KBM-7 (cell line): ENCODE measurements at regions not wholly inside any gene's neighbourhood (a gene's known extent, or its start where the extent isn't known, plus 50 kb on each side); places are given as distances from the start of the nearest gene placed in this dataset.

ENCODE experiments used
- DNase-seq: peaks from one replicate; pipeline ENCODE4 v3.0.0-alpha.2; 2015
- in situ Hi-C: fragments of 300-500 bp; cut with MboI; formaldehyde crosslinking; loops from 2 replicates; pipeline ENCODE4 v1.14.3; 2020; ENCODE audit warnings: low sequenced_read_pairs, low pct_unique_long_range_greater_than_20kb, mixed read lengths

DNA sequence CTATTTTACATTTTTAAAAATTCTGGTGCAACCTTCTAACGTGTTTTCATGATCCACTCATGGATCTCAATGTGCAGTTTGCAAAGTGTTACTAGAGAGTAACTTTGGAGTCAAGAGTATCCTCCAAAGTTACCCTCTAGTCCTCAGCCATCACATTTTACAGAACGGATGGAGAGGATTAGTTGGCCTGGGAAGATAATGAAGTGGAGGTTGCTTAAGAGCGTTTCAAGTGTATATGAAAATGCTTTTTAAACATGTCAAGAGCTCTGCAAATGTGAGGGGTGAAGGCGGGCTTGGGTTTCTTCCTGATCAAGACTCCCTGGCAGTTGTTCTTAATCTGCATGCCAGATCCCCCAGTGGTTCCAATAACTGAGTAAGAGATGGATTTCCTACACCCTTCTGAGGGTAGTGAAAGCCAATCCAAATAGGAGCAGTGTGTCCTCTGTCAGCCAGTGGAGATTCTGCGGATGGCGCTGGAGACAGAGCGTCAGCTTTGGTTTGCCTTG lies 299.4 kb upstream of the NPVF start:
- in situ Hi-C loops, result no loop called here
- no peak for DNase-seq

DNA sequence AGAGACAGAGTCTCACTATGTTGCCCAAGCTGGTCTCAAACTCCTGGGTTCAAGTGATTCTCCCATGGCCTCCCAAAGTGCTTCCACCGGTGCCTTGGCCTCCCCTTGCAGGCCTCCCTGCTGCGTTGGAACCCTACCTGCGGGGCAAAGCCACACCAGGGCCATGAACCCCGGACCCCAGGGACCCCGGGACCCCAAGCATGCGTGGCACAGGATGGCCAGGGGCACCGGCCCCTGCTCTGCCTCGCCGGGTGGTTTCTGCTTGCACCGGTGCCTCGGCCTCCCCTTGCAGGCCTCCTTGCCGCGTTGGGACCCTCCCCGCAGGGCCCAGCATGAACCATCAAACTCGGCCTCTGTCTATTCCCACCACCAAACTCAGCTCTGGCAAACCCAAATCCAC lies 301.0 kb upstream of the NPVF start:
- DNase-seq, result no peak
- in situ Hi-C loops, result no loop called here

DNA sequence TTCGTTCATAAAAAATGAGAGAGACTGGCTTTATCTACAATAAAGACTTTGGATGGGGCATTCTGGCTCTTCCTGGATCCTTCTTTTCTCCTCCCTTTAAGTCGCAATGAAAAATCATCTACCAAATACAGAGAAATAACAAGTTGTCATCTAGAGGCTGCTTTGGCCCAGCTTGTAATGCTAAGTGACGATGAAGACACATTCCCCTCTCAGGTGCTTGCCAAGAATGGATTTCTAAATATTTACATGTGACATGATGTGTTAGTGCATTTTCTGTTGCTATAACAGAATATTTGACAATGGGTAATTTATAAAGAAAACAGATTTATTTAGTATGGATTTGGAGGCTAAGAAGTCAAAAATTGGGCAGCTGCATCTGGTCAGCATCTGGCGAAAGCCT lies 308.6 kb upstream of the NPVF start:
- in situ Hi-C loops, result no loop called here
- DNase-seq, result no peak

DNA sequence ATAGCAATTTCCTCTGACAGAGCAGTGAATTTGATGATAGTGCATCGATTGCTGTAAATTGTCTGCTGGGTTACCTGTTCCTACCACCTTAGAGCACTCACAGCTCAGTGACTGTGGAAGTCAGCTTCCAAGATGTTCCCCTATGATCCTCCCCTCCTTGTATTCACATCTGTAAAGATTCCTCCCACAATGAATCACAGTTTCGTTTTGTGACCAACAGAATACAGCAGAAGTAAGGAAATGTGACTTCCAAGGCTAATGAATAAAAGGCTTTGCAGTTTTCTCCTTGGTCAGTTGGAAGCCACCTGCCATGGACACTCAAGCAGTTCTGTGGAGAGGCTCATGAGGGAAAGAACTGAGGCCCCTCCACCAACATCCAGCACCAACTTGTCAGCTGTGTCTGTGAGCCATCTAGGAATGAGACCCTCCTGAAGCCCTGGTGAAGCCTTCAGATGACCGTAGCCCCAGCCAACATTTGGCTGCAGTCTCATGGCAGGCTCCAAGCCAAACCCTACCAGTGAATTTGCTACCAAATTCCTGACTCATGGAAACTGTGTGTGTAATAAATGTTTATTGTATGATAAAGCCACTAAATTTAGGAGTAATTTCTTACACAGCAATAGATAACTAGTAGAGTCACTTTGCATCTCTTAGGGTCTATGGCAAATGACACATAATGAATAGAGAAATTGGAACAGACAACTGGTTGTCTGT lies 309.5 kb upstream of the NPVF start:
- in situ Hi-C loops, result no loop called here

DNA sequence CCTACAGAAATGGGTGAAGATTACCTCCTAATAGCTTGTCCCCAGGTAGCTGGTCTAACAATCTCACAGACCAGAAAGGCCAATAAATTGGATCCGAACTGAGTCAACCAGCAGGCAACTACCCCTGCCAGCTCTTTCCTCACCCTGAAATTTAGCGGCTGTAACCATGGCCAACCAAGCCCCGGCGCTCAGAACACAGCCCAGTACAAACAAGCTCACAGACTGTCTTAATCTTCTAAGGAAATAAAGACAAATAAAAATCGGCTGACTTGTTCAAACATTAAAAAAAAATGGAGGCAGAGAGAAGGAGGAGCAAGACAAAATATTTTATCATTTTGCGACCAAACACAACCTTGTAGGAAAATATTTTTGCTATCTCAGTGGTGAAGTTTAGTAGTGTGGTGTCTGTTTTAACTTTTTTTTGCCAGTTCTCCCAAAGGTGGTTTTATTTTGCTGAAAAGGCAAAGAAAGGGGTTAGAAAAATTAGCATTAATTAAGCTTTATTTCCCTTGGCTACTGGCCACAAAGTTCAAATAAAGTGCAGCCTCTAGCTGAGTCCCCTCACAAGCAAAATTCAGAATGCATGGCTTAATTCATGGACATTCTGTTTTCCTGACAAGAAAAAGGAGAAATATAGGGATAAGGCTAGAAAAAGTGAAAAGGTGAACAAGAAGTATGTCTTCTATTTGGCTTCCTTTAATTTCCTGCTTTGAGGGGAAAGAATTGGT lies 313.0 kb upstream of the NPVF start:
- no peak for DNase-seq
- in situ Hi-C loops, result no loop called here

More for the DNA sequence above, 309.5 kb upstream of the NPVF start:
- DNase-seq, result no peak

DNA sequence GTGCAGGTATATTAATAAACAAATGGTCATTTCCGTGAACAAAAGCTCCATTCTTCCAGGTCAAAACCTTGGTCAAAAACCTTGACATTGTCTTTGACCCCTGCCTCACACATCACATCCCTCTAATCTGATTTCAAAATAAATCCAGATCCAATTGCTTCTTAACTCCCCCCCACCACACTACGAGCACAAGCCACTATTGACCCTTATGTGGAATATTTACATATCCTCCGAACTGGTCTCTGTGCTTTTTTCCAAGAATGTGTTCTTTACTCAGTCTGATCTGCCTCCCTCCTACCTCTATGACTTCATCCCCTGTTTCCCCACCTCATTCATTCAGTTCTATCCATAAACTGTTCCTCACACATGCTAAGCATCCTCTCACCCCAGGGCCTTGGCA lies 313.6 kb upstream of the NPVF start:
- in situ Hi-C loops, result no loop called here

DNA sequence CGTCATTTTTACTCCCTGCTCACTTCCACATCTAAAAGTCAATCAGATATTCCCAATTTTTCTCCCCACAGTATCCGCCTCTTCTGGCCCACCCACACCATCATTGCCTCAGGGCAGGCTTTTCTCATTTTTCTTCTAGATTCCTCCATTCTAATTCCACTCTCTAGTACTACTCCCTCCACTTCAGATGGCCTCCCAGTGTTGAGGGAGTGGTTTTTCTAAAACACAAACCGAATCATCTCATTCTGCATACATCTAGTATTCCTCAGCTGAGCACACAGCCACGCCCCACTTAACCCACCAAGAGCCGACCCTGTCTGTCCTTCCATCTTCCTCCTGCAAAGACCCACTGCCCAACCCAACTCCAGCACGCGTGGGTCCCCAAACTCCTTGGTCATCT lies 314.9 kb upstream of the NPVF start:
- in situ Hi-C loops, result no loop called here

More for the DNA sequence above, 313.6 kb upstream of the NPVF start:
- no peak for DNase-seq

DNA sequence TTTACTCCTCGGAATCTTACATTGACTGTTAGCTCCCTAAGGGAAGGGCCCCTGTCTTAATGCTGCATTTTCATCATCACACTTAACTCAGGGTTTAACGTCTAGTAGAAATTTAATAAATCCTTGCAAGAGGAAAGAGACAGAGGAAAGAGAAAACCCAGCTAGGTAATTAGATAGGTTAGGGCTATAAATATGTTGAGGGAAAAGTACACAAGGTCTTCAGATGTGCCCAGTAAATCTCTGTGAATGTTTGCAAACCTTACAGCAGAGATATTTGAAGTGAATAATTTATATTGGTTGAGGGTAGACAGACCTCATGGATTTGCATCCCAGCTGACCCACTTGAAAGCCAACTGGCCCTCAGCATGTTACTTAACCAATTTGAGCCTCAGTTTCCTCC lies 315.5 kb upstream of the NPVF start:
- no peak for DNase-seq
- in situ Hi-C loops, result no loop called here

More for the DNA sequence above, 314.9 kb upstream of the NPVF start:
- no peak for DNase-seq

DNA sequence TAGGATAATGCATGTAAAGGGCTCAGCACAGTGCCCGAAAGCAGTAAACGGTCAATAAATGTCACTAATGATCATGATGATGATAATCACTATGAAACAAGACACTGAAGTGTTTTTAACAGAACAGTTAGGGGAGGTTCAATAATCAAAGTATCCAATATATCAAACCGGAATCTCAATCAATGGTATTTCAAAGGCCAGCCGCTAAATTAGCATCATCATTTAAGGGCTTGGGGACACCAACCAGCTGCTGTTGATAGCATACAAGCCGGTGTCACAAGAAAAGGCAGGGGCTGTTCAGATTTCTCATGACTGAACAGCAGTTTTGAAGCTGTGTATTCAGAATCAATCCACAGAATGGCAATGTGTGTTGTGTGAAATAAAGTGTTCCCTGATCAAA lies 316.0 kb upstream of the NPVF start:
- no peak for DNase-seq
- in situ Hi-C loops, result no loop called here

DNA sequence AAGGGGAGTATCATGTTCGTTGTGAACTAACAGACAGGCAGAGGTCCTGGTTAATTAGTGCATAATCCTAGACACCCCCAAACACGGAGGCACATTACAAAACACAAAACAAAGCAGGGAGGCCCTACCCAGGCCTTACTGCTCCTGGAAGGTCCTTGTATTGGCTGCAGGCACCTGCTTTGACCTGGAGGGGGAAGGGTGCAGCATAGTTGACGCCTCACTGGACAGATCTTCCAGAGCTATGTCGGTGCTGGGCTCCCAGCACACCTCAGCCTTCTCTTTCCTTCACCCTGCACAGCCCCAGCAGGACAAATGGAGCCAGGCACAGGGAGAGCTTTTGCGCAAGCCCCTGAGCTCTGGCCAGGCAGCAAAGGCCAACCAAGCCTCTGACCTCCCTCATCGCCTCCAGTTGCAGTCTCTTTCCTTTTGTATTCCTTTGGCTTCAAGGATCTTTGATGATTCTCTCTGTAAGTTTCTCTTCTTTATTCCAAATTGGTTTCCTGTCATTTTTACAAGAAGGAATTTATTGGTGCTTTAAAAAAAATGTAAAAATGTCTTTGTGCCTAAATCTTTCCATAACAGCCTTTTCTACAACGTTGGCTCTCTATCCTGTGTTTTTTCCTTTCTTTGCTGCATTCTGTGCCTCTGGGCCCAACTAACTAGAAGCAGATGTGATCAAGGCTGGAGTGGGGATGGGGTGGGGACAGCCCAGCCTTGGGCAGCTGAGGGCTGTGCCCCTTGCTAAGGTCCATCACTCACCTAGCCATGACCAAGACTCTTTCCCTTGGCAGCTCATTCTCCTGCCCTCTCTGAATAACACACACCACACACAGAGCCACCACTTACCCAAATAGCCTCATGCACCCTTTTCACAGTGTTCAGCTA lies 317.1 kb upstream of the NPVF start:
- DNase-seq, result no peak
- in situ Hi-C loops, result no loop called here

DNA sequence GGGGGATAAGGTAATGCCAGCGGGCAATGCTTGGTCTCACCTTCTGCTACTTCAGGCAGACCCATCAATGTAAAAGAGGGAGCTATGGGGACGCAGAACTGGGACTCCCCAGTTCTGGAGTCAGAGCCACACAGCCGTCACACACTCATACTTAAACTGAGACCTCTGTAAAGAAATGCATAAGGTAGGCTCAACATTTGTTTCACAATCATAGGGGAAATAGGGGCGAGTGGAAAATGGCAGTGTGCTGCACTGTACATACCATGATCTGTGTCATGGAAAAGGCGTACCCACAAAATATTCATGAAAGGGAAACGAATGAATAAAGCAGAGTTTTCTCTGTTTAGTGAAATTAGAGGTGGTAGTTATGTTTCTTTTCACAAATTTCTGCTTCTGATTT lies 318.0 kb upstream of the NPVF start:
- no peak for DNase-seq
- in situ Hi-C loops, result no loop called here

DNA sequence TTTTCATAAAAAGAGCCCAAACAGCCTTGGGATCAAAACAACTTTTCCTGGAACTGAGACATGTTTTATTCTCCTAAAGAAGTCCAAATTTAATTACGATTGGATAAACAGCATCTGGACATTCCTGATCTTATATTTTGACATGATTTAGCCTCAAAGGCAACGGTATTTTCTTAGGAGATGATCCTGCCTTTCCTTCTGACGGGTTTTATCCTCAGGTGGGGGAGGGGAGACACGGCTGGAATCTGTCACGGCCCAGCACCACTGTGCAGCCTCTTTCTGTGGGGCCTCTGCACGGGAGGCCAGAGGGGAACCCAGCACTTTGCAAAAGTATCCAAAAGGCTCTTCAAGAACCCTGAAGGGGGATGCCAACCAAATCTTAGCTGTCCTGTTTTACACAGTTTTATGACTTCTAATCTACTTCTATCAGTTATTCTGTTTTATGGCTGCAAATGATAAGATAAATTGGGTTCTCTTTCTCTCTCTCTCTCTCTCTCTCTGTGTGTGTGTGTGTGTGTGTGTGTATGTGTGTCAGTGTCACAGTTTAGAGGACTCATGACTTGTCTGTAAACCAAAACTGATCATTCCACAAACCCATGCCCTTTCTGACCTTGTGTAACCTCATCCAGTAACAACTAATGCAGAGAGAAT lies 321.1 kb upstream of the NPVF start:
- in situ Hi-C loops, result no loop called here

DNA sequence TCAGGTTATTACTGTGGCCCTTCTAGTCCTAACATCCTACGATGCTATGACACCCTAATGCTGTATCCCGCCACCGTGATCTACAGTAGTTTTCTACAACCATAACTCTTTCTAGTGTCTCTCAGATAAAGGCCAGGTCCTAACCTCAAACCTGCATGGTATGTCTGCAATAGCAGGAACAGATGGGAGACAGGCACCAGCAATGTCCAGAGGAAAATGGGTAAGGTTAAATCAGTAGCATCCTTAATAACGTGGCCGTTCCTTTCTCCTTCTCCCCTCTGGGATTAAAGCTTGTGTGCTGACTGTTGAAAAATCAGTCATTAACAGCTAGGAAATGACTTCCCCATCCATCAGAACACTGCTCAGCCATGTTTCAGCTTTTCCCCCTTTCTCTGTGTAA lies 321.9 kb upstream of the NPVF start:
- in situ Hi-C loops, result loop anchor here (25.0 kb wide), 1 partner anchor 288 kb away; no protein-coding TSS in a partner anchor

More for the DNA sequence above, 321.1 kb upstream of the NPVF start:
- DNase-seq, result no peak

DNA sequence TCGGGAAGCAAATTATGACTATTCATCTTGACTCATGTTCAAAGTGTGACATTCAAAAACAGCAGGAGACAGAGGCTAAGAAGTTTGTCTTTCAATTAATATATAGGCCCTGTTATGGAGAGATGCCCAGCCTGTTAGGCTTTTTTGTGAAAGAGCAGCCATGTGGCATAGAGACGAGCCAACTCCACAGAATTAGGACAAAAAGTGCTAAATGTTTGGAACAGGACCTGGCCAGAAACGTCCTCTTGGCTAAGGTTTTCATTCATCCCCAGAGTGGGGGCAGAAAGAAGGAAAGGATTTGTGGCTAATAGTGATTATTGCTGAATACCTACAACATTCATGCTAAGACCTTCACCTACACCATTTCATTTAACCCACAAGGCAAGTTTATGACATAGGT lies 324.7 kb upstream of the NPVF start:
- DNase-seq, result no peak
- in situ Hi-C loops, result loop anchor here (25.0 kb wide), 1 partner anchor 291 kb away; no protein-coding TSS in a partner anchor

More for the DNA sequence above, 321.9 kb upstream of the NPVF start:
- no peak for DNase-seq

DNA sequence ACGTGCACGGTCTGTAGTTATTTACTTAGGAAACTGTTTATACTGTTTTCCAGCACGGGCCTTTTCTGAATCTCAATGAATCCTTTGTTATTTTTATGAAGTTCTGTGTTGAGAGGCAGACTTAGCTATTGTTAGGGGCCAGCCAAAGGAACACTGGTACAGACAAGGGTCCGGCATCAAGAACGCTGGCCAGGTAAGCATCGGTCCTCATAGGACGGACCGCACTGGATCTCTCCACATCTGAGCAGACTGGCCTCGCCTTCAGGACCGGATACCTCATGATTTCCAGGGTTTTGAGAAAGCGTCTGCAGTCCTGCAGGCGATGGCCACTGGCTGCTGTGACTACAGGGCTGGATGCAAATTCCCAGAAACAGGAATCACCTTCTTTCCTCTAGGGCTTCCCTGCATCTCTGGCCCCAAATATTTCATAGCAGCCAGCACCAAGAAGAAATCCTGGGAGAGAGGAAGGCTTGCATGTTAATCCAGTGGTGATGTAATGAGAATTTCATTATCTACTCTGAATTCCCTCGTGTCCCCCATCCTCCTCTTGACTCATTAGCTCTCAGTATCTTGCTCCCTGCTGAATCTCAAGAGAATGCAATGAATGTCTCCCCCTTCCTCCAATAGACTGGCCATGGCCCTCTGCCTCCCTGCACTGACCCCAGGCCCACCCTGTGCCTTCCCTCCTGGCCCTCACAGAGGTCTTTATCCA lies 325.4 kb upstream of the NPVF start:
- DNase-seq, result no peak
- in situ Hi-C loops, result loop anchor here (25.0 kb wide), 1 partner anchor 291 kb away; no protein-coding TSS in a partner anchor

DNA sequence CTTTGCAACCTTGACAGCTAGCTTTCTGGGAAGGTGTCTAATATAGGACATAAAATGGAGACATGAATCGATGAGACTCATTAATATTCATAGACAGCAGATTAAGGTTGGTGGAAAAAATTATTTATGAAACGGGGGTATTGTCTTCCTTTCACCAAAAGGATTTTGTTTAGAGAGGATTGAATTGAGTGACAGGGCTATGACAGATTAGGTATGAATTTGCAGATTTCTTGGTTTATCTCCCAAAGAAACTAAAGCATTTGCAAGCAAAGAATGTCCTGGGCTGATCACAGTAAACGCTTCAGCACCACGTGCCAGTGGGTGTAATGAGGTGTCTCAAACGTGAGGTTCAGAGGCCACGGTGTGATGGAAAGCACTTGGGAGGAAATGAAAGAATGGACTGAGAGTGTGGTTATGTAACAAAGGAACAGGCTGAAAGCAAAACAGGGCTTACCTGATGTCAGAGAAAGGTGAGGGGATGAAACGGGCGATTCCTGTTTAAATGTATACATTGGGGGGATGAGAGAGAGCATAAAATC lies 329.2 kb upstream of the NPVF start:
- in situ Hi-C loops, result loop anchor here (25.0 kb wide), 1 partner anchor 295 kb away; no protein-coding TSS in a partner anchor
- no peak for DNase-seq

DNA sequence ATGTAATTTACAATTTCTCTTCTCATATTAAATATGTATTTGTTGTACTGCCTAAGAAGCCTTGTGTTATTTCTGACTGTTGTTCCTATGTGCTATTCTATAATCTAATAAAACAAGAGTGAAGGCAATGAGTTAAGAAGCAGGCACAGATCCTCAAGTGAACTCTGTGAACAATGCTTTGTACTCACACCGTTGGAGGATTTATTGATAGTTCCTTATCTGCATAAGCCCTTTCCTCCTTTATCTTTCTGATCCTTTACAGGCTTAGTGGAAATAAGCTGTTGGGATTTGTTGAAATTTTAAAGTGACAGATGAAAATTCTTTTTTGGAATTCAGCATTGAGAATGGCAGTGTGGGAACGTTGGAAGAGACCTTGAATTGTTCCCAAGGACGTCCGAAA lies 329.6 kb upstream of the NPVF start:
- in situ Hi-C loops, result loop anchor here (25.0 kb wide), 1 partner anchor 296 kb away; no protein-coding TSS in a partner anchor
- DNase-seq, result no peak

DNA sequence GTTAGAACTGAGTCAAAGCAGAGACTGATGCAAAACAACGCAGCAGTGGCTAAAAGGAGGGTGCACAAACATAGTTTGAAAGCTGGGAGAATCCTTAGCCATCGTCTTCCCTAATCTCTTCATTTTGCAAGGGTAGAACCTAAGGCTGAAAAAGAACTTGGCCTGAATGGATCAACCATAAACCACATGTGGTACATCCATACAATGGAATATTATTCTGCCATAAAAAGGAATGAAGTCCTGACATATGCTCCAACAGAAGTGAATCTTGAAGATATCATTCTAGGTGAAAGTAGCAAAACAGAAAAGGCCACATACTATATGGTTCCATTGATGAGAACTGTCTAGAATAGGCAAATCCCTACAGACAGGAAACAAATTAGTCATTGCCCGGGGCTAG lies 330.3 kb upstream of the NPVF start:
- DNase-seq, result no peak
- in situ Hi-C loops, result loop anchor here (25.0 kb wide), 1 partner anchor 296 kb away; no protein-coding TSS in a partner anchor
